KMS-11 (cell line): ENCODE measurements at regions not wholly inside any gene's neighbourhood (a gene's known extent, or its start where the extent isn't known, plus 50 kb on each side); places are given as distances from the start of the nearest gene placed in this dataset.

ENCODE experiments used
- H2AFZ ChIP-seq: fragments of 200-600 bp; sonication (generic); 2 replicates; pipeline ENCODE4 v1.6.1; 2016; ENCODE audit warnings: antibody characterized with exemption, mixed run types, low read depth
- H3K27ac ChIP-seq: fragments of 200-600 bp; sonication (generic); 2 replicates; pipeline ENCODE4 v1.6.1; 2016; ENCODE audit warnings: mild to moderate bottlenecking, mixed run types
- H3K27me3 ChIP-seq: fragments of 200-600 bp; sonication (generic); 2 replicates; pipeline ENCODE4 v1.6.1; 2017; ENCODE audit warnings: mild to moderate bottlenecking, low read depth, mixed run types, moderate library complexity; ENCODE audit not compliant: insufficient read depth
- H3K36me3 ChIP-seq: fragments of 200-600 bp; sonication (generic); 2 replicates; pipeline ENCODE4 v1.6.1; 2017; ENCODE audit warnings: mild to moderate bottlenecking, mixed run types; ENCODE audit not compliant: insufficient read depth
- H3K4me1 ChIP-seq: fragments of 200-600 bp; sonication (generic); 2 replicates; pipeline ENCODE4 v1.6.1; 2016; ENCODE audit warnings: mild to moderate bottlenecking, low read depth, mixed run types; ENCODE audit not compliant: poor library complexity, severe bottlenecking
- H3K4me2 ChIP-seq: fragments of 200-600 bp; sonication (generic); 2 replicates; pipeline ENCODE4 v1.7.0; 2016; ENCODE audit warnings: mild to moderate bottlenecking, mixed run types
- H3K4me3 ChIP-seq: fragments of 200-600 bp; sonication (generic); IDR thresholded peaks from 2 replicates; pipeline ENCODE4 v1.6.1; 2017; ENCODE audit warnings: low read depth, low read length, mixed read lengths; ENCODE audit not compliant: insufficient read depth
- H3K79me2 ChIP-seq: fragments of 200-600 bp; sonication (generic); 2 replicates; pipeline ENCODE4 v1.6.1; 2016; ENCODE audit warnings: low read depth, mixed run types; ENCODE audit not compliant: insufficient read depth
- H3K9ac ChIP-seq: fragments of 200-600 bp; sonication (generic); 2 replicates; pipeline ENCODE4 v1.6.1; 2016; ENCODE audit warnings: mild to moderate bottlenecking, mixed run types
- H4K20me1 ChIP-seq: fragments of 200-600 bp; sonication (generic); 2 replicates; pipeline ENCODE4 v1.6.1; 2016; ENCODE audit warnings: mild to moderate bottlenecking, mixed run types; ENCODE audit not compliant: insufficient read depth
- CTCF ChIP-seq: fragments of 200-600 bp; sonication (generic); conservative IDR thresholded peaks from 2 replicates; pipeline ENCODE4 v1.6.1; 2017; ENCODE audit warnings: low read depth, mild to moderate bottlenecking, antibody characterized with exemption, low read length, moderate library complexity, mixed read lengths

GRCh38 chr4:14646831-14647230 is 355.4 kb upstream of the CPEB2 start:
- H4K20me1 ChIP-seq = no peaks in the 10 kb centered on the region
- no peaks in the 10 kb centered on the region for H3K79me2 ChIP-seq
- H3K27ac ChIP-seq = no peak overlapping the region
- no peak overlapping the region for H3K4me3 ChIP-seq
- H3K4me2 ChIP-seq = no peak overlapping the region
- no peaks in the 10 kb centered on the region for H3K27me3 ChIP-seq
- H3K36me3 ChIP-seq = no peaks in the 10 kb centered on the region
- H2AFZ ChIP-seq = no peak overlapping the region
- no peak for TF ChIP-seq CTCF
- no peaks in the 10 kb centered on the region for H3K4me1 ChIP-seq
- no peak overlapping the region for H3K9ac ChIP-seq

- H3K9ac ChIP-seq = no peak overlapping the region
- no peaks in the 10 kb centered on the region for H3K4me1 ChIP-seq
- H3K27ac ChIP-seq = no peak overlapping the region
- no peaks in the 10 kb centered on the region for H4K20me1 ChIP-seq
- no peak for TF ChIP-seq CTCF
- H3K79me2 ChIP-seq = no peaks in the 10 kb centered on the region
- H3K4me2 ChIP-seq = no peak overlapping the region
- H3K27me3 ChIP-seq = no peaks in the 10 kb centered on the region
- no peak overlapping the region for H2AFZ ChIP-seq
- no peak overlapping the region for H3K4me3 ChIP-seq
- no peaks in the 10 kb centered on the region for H3K36me3 ChIP-seq
Observed at GRCh38 chr4:14650127-14650526, 352.2 kb upstream of the CPEB2 start.

- Histone ChIP-seq H3K27me3 (no peaks in the 10 kb centered on the region), H3K4me3 (no peak overlapping the region), H4K20me1 (no peaks in the 10 kb centered on the region), H3K36me3 (no peaks in the 10 kb centered on the region), H3K4me1 (no peaks in the 10 kb centered on the region), H2AFZ (no peak overlapping the region), H3K79me2 (no peaks in the 10 kb centered on the region), H3K4me2 (no peak overlapping the region), H3K9ac (no peak overlapping the region), H3K27ac (no peak overlapping the region)
- TF ChIP-seq CTCF = no peak
Observed at GRCh38 chr4:14652522-14652921, 349.8 kb upstream of the CPEB2 start.

GRCh38 chr4:14653338-14653737 is 348.9 kb upstream of the CPEB2 start:
- Histone ChIP-seq H3K36me3 (no peaks in the 10 kb centered on the region), H3K9ac (no peak overlapping the region), H3K79me2 (no peaks in the 10 kb centered on the region), H3K27ac (no peak overlapping the region), H4K20me1 (no peaks in the 10 kb centered on the region), H3K4me1 (no peaks in the 10 kb centered on the region), H3K27me3 (no peaks in the 10 kb centered on the region), H2AFZ (no peak overlapping the region), H3K4me3 (no peak overlapping the region), H3K4me2 (no peak overlapping the region)
- TF ChIP-seq CTCF = no peak

GRCh38 chr4:14659286-14659685 is 343.0 kb upstream of the CPEB2 start:
- no peaks in the 10 kb centered on the region for H3K36me3 ChIP-seq
- no peak overlapping the region for H2AFZ ChIP-seq
- H3K79me2 ChIP-seq = no peaks in the 10 kb centered on the region
- no peaks in the 10 kb centered on the region for H3K27me3 ChIP-seq
- H3K4me1 ChIP-seq = no peaks in the 10 kb centered on the region
- H3K27ac ChIP-seq = no peak overlapping the region
- H3K9ac ChIP-seq = no peak overlapping the region
- H3K4me2 ChIP-seq = no peak overlapping the region
- TF ChIP-seq CTCF = no peak
- no peak overlapping the region for H3K4me3 ChIP-seq
- no peaks in the 10 kb centered on the region for H4K20me1 ChIP-seq
